SW480 (cell line): ENCODE measurements at regions not wholly inside any gene's neighbourhood (a gene's known extent, or its start where the extent isn't known, plus 50 kb on each side); places are given as distances from the start of the nearest gene placed in this dataset.

Experiments used
- DNase-seq: peaks from one replicate; pipeline ENCODE4 v3.0.0-alpha.2; 2016; ENCODE audit warnings: low spot score

DNA sequence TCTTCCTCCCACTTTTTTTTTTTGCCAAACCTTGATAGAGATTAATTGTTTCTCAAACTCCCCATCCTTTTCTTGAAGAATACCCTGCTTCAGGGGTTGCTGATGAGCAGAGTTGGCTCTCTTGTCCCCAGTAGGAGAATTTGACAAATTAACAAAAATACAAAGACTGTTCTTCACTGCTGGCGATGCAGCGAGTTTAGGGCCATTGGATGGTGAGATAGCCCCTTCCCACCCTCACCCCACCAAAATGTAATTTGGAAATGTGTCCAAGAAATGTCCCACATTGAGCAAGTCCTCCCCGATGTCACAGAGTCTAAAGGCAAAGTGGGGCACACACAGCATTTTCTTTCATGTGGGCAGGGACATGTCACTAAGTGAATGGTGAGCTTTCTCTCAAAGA lies 136.0 kb upstream of the RARB start:
- DNase-seq, result no peak

- no peak for DNase-seq
Measured at GRCh38 chr3:25292595-25292994, 135.5 kb upstream of the RARB start.

DNA sequence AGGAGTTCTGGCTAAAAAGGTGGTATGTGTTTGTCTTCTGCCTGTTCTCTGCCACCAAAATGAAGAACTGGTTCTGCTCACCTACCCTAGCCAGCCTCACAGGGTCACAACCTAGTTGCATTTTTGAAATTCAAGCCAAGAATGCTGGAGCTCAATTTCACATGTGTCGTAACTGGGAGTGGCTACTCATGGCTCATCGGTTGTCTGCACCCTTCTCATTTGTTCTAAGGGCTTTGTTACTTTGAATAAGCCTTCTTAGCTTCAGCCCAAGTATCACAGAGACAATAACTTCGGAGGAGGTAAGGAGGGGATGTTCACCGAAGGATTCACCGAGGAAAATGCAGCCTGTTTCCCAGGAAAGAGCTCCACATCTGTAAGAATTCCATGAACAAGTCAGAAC lies 134.3 kb upstream of the RARB start:
- DNase-seq, result no peak

- no peak for DNase-seq
Measured at GRCh38 chr3:25294169-25294805, 133.8 kb upstream of the RARB start.

DNA sequence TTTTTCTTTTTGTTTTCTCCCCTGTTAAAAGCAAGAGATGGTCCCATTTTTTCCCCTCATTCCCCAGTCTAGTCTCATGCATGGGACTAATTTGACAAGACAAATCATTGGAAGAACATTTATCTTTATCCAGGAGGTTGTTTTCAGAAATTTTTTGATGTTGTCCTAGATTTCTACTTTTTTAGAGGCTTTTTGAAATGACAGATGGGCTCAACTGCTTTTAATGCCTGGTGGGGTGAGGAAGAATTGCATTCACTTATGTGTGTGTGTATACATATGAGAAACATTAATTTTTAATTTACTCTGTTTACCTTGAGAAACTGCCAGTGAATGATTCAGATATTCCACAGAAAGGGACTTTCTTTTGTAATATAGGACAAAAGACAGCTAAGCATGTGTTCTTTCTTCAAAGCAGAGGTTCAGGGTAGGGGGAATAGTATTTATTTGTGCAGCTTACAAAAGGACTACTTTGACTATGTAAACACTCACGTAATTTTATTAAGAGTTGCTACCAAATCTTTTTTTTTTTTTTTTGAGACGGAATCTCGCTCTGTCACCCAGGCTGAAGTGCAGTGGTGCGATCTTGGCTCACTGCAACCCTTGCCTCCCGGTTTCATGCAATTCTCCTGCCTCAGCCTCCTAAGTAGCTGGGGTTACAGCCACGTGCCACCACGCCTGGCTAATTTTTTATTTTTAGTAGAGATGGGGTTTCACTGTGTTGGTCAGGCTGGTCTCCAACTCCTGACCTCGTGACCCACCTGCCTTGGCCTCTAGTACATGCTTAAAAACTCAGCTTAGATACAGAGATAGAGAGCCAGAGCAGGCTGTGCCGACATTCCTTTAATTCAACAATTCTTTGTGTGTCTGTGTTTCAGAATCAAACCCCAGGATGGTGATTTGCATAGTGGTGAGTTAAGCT lies 130.1 kb upstream of the RARB start:
- no peak for DNase-seq

GRCh38 chr3:25300141-25300540 lies 127.9 kb upstream of the RARB start:
- no peak for DNase-seq

GRCh38 chr3:25304916-25305315 lies 123.1 kb upstream of the RARB start:
- DNase-seq, result no peak

DNA sequence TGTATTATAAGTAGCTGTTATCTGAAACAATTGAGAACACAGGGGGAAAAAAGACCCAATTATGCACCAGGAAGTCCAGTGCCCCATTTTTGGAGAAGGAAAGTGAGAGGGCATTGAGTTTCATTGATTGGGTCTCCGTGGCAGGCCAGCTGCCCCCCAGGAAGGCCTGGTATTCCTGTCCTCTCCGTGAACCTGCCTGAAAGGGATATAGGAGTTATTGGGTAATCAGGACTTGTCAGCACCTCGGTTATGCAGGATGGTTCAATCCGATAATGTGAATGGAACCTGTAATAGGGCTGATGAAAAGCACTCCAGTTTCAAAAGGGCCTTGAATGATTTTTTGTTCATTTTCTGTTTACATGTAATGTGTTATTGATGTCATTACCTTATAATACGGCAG lies 122.0 kb upstream of the RARB start:
- no peak for DNase-seq

- no peak for DNase-seq
Measured at GRCh38 chr3:25306705-25307104, 121.4 kb upstream of the RARB start.

- no peak for DNase-seq
Measured at GRCh38 chr3:25313286-25313685, 114.8 kb upstream of the RARB start.

DNA sequence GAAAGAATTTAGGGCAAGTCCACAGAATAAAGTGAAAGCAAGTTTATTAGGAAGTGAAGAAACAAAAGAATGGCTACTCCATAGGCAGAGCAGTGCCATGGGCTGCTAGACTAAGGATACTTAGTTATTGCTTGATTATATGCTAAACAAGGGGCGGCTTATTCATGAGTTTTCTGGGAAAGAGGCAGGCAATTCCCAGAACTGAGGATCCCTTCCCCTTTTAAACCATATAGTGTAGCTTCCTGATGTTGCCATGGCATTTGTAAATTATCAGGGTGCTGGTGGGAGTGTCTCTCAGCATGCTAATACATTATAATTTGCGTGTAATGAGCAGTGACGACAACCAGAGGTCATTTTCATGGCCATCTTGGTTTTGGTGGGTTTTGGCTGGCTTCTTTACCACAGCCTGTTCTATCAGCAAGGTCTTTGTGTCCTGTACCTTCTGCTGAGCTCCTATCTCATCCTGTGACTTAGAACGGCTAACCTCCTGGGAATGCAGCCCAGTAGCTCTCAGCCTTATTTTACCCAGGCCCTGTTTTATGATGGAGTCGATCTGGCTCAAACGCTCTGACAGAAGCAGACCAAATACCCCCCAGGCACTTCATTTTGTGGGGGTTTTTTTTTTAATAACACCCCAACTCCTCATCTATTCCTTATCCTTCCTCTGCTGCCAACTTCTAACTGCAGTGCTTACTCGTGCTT lies 103.0 kb upstream of the RARB start:
- no peak for DNase-seq

GRCh38 chr3:25335356-25335755 lies 92.7 kb upstream of the RARB start:
- no peak for DNase-seq

DNA sequence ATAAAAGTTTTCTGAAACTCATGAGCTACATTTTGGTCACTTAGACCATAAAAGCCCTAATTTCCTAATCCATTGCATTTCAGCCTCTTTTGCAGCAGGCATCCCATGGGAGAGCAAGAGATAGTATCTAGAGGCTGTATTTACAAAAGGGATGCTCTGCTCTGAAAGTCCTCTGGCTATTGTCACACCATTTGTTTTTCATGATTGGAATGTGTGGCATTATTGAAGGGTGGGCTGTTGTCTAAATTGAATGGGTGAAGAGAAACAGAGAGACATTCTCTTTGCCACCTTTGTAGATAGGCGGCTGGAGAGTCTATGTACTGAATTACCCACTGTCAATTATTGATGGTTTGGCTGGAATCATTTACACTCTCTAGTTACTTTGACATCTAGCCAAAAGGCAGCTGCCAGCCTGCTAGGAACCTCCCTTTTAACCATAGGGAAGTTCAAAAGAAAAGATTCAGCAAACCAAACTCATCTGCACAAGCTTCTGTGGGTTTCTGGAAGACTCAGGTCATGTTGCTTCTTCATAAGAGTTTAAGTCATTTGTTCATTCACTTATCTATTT lies 89.8 kb upstream of the RARB start:
- DNase-seq, result no peak

GRCh38 chr3:25339225-25339624 lies 88.8 kb upstream of the RARB start:
- no peak for DNase-seq

DNA sequence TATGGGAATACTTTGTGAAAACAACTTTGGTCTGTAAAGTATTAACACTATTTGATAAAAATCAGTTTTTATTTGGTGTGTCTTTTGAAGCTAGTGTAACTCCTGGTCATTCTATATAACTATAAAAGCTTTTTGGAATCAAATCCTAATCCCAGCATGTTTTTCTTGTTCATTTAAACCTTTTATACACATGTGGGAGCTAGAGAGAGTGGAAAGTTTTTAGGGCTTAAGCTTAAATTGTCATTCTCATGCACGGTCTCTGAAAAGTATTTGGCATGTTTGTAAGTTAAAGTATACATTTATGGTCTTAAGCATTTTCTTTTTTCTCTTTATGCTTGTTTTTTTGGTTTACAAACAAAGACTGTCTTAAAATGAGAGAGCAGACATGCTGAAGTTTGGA lies 83.4 kb upstream of the RARB start:
- DNase-seq, result no peak

DNA sequence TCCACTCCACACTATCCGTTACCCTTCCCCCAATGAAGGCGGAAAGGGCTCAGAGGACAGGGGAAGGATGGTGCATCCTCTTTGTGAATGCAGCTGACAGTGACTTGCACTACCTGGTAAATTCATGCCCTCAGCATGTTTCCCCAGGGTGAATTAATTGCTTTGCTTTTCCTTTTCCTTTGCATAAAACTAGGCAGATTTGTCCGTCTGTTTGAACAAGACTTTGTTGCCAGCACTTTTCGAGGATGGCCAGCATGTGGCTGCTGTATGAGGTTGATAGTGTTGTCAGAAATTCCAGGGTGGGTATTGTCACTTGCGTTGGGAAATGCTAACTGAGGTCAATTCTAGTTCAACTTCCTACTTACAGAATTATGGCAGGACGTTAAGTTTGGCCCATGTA lies 79.0 kb upstream of the RARB start:
- DNase-seq, result no peak

DNA sequence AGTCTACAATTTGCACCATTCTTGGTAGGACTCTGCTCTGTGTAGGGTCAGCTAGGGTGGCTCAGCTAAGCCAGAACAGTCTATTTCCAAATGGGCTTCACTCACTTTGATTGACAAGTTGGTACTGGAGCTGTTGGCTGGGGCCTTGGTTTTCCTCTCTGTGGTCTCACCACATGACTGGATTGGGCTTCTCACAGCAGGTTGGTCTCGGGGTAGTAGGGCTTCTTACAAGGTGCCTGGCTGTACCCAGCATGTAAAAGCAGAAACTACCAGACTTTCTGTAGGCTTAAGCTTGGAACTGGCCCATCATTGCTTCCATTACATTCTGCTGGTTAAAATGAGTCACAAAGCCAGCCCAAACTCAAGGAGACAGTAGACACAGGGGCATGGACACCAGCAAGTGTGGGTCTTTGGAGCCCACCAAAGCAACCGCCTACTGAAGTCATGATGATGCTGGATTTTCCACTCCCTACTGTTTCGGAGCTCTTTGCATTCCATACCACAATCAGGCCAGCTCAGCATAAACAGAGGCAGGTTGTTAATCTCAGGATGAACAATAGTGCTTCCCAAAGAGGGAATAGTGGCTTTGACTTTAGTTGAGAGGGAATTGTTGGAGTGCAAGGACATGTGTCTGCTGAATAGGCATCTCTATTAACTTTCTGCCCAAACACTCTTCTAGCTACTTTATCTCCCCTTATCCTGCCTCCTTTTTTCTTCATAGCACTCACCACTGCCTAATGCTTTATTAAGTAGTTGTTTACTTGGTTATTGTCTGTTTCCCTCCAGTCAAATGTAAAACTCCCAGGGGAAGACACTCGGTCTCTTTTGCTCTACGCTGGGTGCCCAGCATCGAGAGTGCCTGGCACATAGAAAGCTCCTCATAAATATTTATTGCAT lies 78.0 kb upstream of the RARB start:
- DNase-seq, result no peak

DNA sequence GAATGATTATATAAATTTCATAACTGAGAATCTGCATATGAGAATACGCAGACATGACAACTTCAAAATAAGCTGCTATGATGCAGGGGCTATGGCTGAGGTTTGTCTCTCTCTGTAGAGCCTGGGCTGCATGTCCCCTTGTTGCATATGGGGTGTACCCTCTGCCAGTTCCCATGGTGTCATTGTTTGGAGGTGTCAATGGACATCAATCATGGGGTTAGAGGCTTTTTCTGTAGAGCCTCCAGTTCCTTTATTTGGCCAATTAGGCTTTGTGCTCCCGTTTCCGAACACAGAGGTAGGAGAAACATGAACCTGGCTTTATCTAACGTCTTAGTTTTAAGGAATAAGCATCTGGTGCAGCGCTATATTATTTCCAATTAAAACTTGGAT lies 77.3 kb upstream of the RARB start:
- no peak for DNase-seq

DNA sequence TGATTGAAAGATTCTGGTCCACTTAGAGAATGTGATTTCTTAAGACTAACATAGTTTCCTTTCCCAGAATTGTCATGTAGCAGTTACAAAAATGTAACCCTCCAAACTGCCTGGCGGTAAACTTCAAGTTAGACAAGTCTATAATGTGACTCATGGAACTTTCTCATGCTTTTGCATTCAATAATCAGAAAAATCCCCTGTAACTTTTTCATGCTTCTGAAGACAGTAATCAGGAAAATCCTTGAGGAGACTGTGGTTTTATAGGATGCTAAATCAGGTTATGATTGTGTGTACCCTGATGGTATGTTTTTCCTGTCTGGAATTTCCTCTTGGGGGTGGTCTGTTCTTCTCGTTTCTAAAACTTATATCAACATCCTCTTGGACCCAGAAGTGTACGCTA lies 74.0 kb upstream of the RARB start:
- no peak for DNase-seq

GRCh38 chr3:25355034-25355885 lies 72.8 kb upstream of the RARB start:
- DNase-seq, result peak; percentile 9

- DNase-seq, result no peak
Measured at GRCh38 chr3:25355998-25356397, 72.1 kb upstream of the RARB start.
